Hepatocyte (in vitro differentiated cells): ENCODE measurements at regions not wholly inside any gene's neighbourhood (a gene's known extent, or its start where the extent isn't known, plus 50 kb on each side); places are given as distances from the start of the nearest gene placed in this dataset.

Experiments
- DNase-seq: peaks from one replicate; pipeline ENCODE4 v3.0.0-alpha.2; 2016; ENCODE audit warnings: low spot score
- H2AFZ ChIP-seq: fragments of 200-600 bp; sonication (generic); 2 replicates; pipeline ENCODE4 v1.6.0; 2016; ENCODE audit warnings: antibody characterized with exemption, mild to moderate bottlenecking
- H3K27ac ChIP-seq: fragments of 200-600 bp; sonication (generic); 2 replicates; pipeline ENCODE4 v1.5.1; 2016; ENCODE audit warnings: mild to moderate bottlenecking
- H3K27me3 ChIP-seq: fragments of 200-600 bp; sonication (generic); 2 replicates; pipeline ENCODE4 v1.6.1; 2016
- H3K36me3 ChIP-seq: fragments of 200-600 bp; sonication (generic); replicated peaks from 2 replicates; pipeline ENCODE4 v1.5.1; 2016; ENCODE audit warnings: low read depth; ENCODE audit not compliant: insufficient read depth
- H3K4me1 ChIP-seq: fragments of 200-600 bp; sonication (generic); 2 replicates; pipeline ENCODE4 v1.5.1; 2016; ENCODE audit warnings: mild to moderate bottlenecking, moderate library complexity; ENCODE audit not compliant: insufficient read depth
- H3K4me2 ChIP-seq: fragments of 200-600 bp; sonication (generic); 2 replicates; pipeline ENCODE4 v1.6.0; 2016
- H3K4me3 ChIP-seq: fragments of 200-600 bp; sonication (generic); 2 replicates; pipeline ENCODE4 v1.5.1; 2016; ENCODE audit warnings: mild to moderate bottlenecking
- H3K79me2 ChIP-seq: fragments of 200-600 bp; sonication (generic); 2 replicates; pipeline ENCODE4 v1.6.0; 2017; ENCODE audit warnings: mild to moderate bottlenecking
- H3K9me2 ChIP-seq: fragments of 200-600 bp; sonication (generic); replicated peaks from 2 replicates; pipeline ENCODE4 v1.6.0; 2017; ENCODE audit warnings: mild to moderate bottlenecking; ENCODE audit not compliant: insufficient read depth
- H3K9me3 ChIP-seq: fragments of 200-600 bp; sonication (generic); 2 replicates; pipeline ENCODE4 v1.5.1; 2016; ENCODE audit warnings: low read depth, mild to moderate bottlenecking
- H4K20me1 ChIP-seq: fragments of 200-600 bp; sonication (generic); 2 replicates; pipeline ENCODE4 v1.6.0; 2016; ENCODE audit warnings: mild to moderate bottlenecking; ENCODE audit not compliant: insufficient read depth, poor library complexity, severe bottlenecking
- CTCF ChIP-seq: fragments of 200-600 bp; sonication (generic); IDR thresholded peaks from 2 replicates; pipeline ENCODE4 v1.5.1; 2016; ENCODE audit warnings: antibody characterized with exemption, mild to moderate bottlenecking; ENCODE audit not compliant: poor library complexity
- EZH2 ChIP-seq: fragments of 200-600 bp; sonication (generic); IDR thresholded peaks from 2 replicates; pipeline ENCODE4 v1.6.1; 2016; ENCODE audit warnings: antibody characterized with exemption, mild to moderate bottlenecking, borderline replicate concordance
- EZH2phosphoT487 ChIP-seq: fragments of 200-600 bp; sonication (generic); IDR thresholded peaks from one replicate; pipeline ENCODE4 v1.6.1; 2018; ENCODE audit warnings: antibody characterized with exemption, mild to moderate bottlenecking, low read depth, moderate library complexity; ENCODE audit not compliant: unreplicated experiment, severe bottlenecking
- WGBS: methylation state at CpG from one replicate; pipeline ENCODE4 v1.1.6; 2016; ENCODE audit warnings: low lambda C conversion rate; ENCODE audit errors: missing lambda C conversion rate; 5-methylcytosine and 5-hydroxymethylcytosine counted together

GRCh38 chr3:124249038-124249437 is 257.1 kb upstream of the ROPN1 start:
- no peaks in the 10 kb centered on the region for H3K4me1 ChIP-seq
- no peak overlapping the region for H2AFZ ChIP-seq
- H3K9me2 ChIP-seq: no peaks in the 10 kb centered on the region
- no peaks in the 10 kb centered on the region for H3K79me2 ChIP-seq
- 100% methylated on average over 1 of the region's 1 CpG for WGBS
- H3K36me3 ChIP-seq: no peaks in the 10 kb centered on the region
- no peaks in the 10 kb centered on the region for H3K27me3 ChIP-seq
- DNase-seq: no peak
- no peak for TF ChIP-seq CTCF
- no peak for TF ChIP-seq EZH2phosphoT487
- TF ChIP-seq EZH2: no peak
- no peak overlapping the region for H3K4me3 ChIP-seq
- H3K4me2 ChIP-seq: no peak overlapping the region
- no peak overlapping the region for H3K27ac ChIP-seq
- H3K9me3 ChIP-seq: no peaks in the 10 kb centered on the region
- H4K20me1 ChIP-seq: no peaks in the 10 kb centered on the region

GRCh38 chr3:124250053-124250452 is 258.1 kb upstream of the ROPN1 start:
- H3K9me2 ChIP-seq: no peaks in the 10 kb centered on the region
- H3K4me1 ChIP-seq: no peaks in the 10 kb centered on the region
- no peak overlapping the region for H3K27ac ChIP-seq
- DNase-seq: no peak
- H3K36me3 ChIP-seq: no peaks in the 10 kb centered on the region
- no peak overlapping the region for H2AFZ ChIP-seq
- H3K79me2 ChIP-seq: no peaks in the 10 kb centered on the region
- TF ChIP-seq CTCF (no peak), EZH2 (no peak)
- no peak overlapping the region for H3K4me3 ChIP-seq
- H3K9me3 ChIP-seq: no peaks in the 10 kb centered on the region
- WGBS: 87% methylated on average over 3 of the region's 3 CpGs
- H3K4me2 ChIP-seq: no peak overlapping the region
- no peaks in the 10 kb centered on the region for H3K27me3 ChIP-seq
- H4K20me1 ChIP-seq: no peaks in the 10 kb centered on the region

GRCh38 chr3:124256156-124256555 is 264.2 kb upstream of the ROPN1 start:
- Histone ChIP-seq H3K4me1 (peaks cover 13% of the 10 kb centered on the region), H3K9me3 (no peaks in the 10 kb centered on the region), H3K27me3 (no peaks in the 10 kb centered on the region), H3K9me2 (no peaks in the 10 kb centered on the region), H4K20me1 (no peaks in the 10 kb centered on the region), H3K4me2 (no peak overlapping the region), H3K36me3 (no peaks in the 10 kb centered on the region), H3K79me2 (no peaks in the 10 kb centered on the region), H3K4me3 (no peak overlapping the region), H3K27ac (no peak overlapping the region), H2AFZ (no peak overlapping the region)
- no peak for DNase-seq
- 93% methylated on average over 1 of the region's 1 CpG for WGBS
- no peak for TF ChIP-seq EZH2phosphoT487
- no peak for TF ChIP-seq EZH2
- no peak for TF ChIP-seq CTCF

GRCh38 chr3:124256599-124256998 is 264.7 kb upstream of the ROPN1 start:
- no peak overlapping the region for H3K4me2 ChIP-seq
- no peaks in the 10 kb centered on the region for H3K9me2 ChIP-seq
- no peaks in the 10 kb centered on the region for H3K9me3 ChIP-seq
- H3K4me3 ChIP-seq: no peak overlapping the region
- H3K27ac ChIP-seq: no peak overlapping the region
- H3K79me2 ChIP-seq: no peaks in the 10 kb centered on the region
- H3K27me3 ChIP-seq: no peaks in the 10 kb centered on the region
- no peak for DNase-seq
- H2AFZ ChIP-seq: no peak overlapping the region
- WGBS: 78% methylated on average over 4 of the region's 4 CpGs
- peaks cover 13% of the 10 kb centered on the region for H3K4me1 ChIP-seq
- H3K36me3 ChIP-seq: no peaks in the 10 kb centered on the region
- TF ChIP-seq CTCF (no peak), EZH2 (no peak), EZH2phosphoT487 (no peak)
- no peaks in the 10 kb centered on the region for H4K20me1 ChIP-seq
